Activated CD4-positive, alpha-beta T cell treated with anti-CD3 and anti-CD28 coated beads, Interleukin-2, amount 10 ng/mL, durations not matched to agents 24 days and 14 days (primary cell): ENCODE measurements at regions not wholly inside any gene's neighbourhood (a gene's known extent, or its start where the extent isn't known, plus 50 kb on each side); places are given as distances from the start of the nearest gene placed in this dataset.

Experiments used
- DNase-seq: peaks from one replicate; pipeline ENCODE4 v3.0.0; 2022
- H3K27ac Mint-ChIP-seq: one replicate; pipeline ENCODE4 v1.8.0; 2022; ENCODE audit warnings: mild to moderate bottlenecking, mixed read lengths
- H3K27me3 Mint-ChIP-seq: one replicate; pipeline ENCODE4 v1.8.0; 2022; ENCODE audit warnings: mixed read lengths
- H3K36me3 Mint-ChIP-seq: one replicate; pipeline ENCODE4 v1.8.0; 2022; ENCODE audit warnings: low read depth, mild to moderate bottlenecking, mixed read lengths
- H3K4me1 Mint-ChIP-seq: one replicate; pipeline ENCODE4 v1.8.0; 2021; ENCODE audit warnings: mixed read lengths
- H3K4me3 Mint-ChIP-seq: one replicate; pipeline ENCODE4 v1.8.0; 2022; ENCODE audit warnings: mild to moderate bottlenecking, moderate library complexity, mixed read lengths
- H3K9me3 Mint-ChIP-seq: one replicate; pipeline ENCODE4 v1.8.0; 2021; ENCODE audit warnings: mixed read lengths
- intact Hi-C: fragments of 100-400 bp; cut with micrococcal nuclease; formaldehyde crosslinking; loops from one replicate; pipeline ENCODE4 v1.15.1; 2023

DNA sequence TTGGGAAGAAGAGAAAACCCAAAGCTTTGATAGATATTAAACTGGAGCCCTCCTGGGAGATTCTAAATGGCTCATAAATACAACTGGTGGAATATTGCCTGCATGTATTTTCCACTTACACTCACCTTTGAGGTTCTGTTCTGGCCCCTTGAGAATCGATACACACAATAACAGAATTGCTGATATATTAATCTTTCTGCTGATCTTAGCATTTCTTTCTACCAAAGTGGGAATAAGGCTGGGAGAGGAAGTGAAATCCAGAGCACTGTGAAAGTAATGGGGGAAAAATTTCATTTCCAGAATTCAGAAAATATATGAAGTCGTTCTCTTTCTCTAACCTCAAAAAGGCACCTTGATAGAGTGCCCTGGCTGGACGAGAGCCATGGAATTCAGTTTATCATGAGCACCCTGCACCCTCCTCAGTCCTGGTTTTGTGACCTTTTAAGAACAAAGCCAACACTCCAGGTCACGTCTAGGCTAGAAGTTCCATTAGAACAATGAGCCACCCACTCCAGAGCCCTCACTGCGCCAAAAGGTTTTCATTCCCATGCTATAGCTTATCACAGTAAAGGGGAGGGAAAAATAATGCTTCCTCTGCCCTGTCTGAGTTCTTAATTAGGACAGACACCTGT is 244.5 kb downstream of the CD83 start:
- H3K27me3 Mint-ChIP-seq, result no peaks in the 10 kb centered on the region
- no peak for DNase-seq
- intact Hi-C loops, result no loop called here
- no peak overlapping the region for H3K4me3 Mint-ChIP-seq
- H3K27ac Mint-ChIP-seq, result no peak overlapping the region
- no peaks in the 10 kb centered on the region for H3K9me3 Mint-ChIP-seq
- peaks cover 3% of the 10 kb centered on the region for H3K4me1 Mint-ChIP-seq
- H3K36me3 Mint-ChIP-seq, result no peaks in the 10 kb centered on the region

DNA sequence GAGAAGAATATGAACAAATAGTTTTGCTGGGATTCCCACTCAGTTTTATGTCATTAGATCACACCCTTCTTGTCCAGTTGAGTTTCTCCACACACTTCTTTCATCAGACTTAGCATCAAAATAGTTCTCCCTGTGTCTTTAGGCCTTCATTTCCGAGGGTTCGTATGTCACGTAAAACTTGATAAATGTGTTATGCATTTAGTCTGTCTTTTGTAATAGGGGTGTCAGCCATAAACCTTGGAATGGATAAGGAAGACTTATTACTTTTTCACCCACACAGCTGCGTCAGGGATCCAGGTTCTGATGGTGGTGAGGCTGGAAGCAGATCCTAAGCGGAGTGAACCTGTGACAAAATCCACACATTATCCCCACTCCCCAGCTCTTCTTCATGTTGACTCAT is 246.8 kb downstream of the CD83 start:
- no peaks in the 10 kb centered on the region for H3K9me3 Mint-ChIP-seq
- no peak overlapping the region for H3K4me3 Mint-ChIP-seq
- no peaks in the 10 kb centered on the region for H3K27me3 Mint-ChIP-seq
- DNase-seq, result no peak
- intact Hi-C loops, result no loop called here
- H3K27ac Mint-ChIP-seq, result no peak overlapping the region
- H3K36me3 Mint-ChIP-seq, result no peaks in the 10 kb centered on the region
- peaks cover 5% of the 10 kb centered on the region for H3K4me1 Mint-ChIP-seq

DNA sequence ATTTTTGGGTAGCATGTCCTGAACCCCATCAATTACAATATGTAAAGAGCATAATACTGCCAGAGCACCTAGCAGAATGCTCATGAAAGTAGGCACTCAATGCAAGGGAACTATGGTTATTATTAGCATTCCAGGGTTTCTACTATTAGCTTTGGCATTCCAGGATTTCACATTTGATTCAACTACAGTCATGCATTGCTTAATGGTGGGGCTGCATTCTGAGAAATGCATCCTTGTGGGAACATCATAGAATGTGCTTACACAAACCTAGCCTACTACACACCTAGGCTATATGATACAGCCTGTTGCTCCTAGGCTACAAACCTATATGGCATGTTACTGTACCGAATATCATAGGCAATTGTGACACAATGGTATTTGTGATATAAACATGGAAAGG is 247.8 kb downstream of the CD83 start:
- DNase-seq, result no peak
- intact Hi-C loops, result no loop called here
- H3K4me1 Mint-ChIP-seq, result peaks cover 5% of the 10 kb centered on the region
- H3K27ac Mint-ChIP-seq, result no peak overlapping the region
- no peaks in the 10 kb centered on the region for H3K9me3 Mint-ChIP-seq
- H3K36me3 Mint-ChIP-seq, result no peaks in the 10 kb centered on the region
- H3K4me3 Mint-ChIP-seq, result no peak overlapping the region
- no peaks in the 10 kb centered on the region for H3K27me3 Mint-ChIP-seq

DNA sequence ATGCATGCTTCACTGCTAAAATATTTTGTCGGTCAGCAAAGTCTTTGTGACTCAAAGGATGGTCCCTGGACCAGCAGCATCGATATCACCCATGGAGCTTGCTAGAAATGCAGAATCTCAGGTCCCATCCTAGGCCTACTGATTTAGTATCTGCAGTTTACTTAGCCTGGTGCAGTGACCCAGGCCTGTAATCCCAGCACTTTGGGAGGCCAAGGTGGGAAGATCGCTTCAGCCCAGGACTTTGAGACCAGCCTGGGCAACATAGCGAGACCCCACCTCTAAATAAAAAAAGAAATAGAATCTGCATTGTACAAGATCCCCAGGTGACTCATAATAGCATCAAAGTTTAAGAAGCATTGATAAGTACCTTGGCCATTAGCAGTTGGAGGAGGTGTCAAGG is 248.7 kb downstream of the CD83 start:
- Mint-ChIP-seq H3K27ac (no peak overlapping the region), H3K9me3 (no peaks in the 10 kb centered on the region), H3K4me3 (no peak overlapping the region)

DNA sequence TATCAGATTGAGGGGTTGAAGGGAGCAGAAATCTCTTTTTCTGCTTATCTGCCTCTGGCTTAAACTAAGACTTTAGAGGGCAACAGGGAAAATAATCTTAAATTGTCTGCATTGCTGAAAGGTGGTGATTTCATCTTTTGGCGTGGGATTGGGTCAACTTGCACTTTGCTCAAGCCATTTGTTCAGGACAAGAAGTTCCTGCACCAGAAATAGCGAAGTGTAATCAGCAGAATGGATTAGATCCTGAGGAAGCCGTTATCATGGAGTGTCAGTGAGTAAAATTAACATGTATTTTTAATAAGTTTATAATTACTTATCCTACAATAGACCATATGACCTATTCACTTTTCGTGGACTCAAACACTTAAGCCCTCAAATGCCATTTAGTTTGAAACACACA is 249.3 kb downstream of the CD83 start:
- Mint-ChIP-seq H3K36me3 (no peaks in the 10 kb centered on the region), H3K4me3 (no peak overlapping the region), H3K9me3 (no peaks in the 10 kb centered on the region), H3K27ac (no peak overlapping the region), H3K27me3 (no peaks in the 10 kb centered on the region), H3K4me1 (peaks cover 8% of the 10 kb centered on the region)
- intact Hi-C loops, result no loop called here
- DNase-seq, result no peak

More for the DNA sequence above, 248.7 kb downstream of the CD83 start:
- no peaks in the 10 kb centered on the region for H3K36me3 Mint-ChIP-seq
- intact Hi-C loops, result no loop called here
- H3K4me1 Mint-ChIP-seq, result peaks cover 6% of the 10 kb centered on the region
- H3K27me3 Mint-ChIP-seq, result no peaks in the 10 kb centered on the region
- no peak for DNase-seq

DNA sequence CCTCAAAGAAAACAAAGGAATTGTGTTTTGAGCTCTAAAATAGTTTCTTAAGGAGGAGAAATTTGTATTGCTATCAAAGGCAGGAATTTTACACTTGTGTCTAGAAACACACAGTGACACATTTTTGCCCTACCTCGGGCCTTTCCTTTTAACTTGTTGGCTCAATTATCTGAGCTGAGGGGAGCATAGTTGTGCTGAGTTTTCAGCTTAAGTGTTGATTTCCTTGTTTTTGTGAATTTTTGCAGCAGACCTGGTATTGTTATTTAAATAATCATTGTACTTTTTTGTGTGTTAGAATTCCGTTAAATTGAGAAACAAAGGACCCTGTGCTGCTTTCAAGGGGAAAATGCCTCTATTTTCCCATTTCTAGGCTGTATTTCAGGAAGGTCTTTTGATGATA is 249.7 kb downstream of the CD83 start:
- intact Hi-C loops, result no loop called here
- H3K27me3 Mint-ChIP-seq, result no peaks in the 10 kb centered on the region
- H3K4me3 Mint-ChIP-seq, result no peak overlapping the region

DNA sequence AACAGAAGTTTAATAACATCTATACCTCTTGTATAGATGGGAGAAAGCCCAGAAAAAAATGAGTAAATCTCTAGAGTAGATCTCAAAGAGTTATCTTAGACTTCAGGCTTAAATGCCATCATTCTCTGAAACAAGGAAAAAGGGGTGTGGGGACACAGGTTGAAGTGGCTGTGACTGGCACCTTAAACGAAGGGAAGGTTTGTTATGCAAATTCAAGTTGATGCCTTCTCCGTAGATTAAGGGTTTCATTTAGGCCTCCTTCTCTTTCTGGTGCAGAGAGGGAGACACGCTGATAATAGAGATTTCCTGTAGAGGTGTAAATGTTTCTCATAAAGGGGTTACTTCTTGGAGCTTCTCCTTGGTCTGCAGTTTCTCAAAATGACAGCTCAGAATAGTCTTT is 252.1 kb downstream of the CD83 start:
- DNase-seq, result no peak
- intact Hi-C loops, result no loop called here

More for the DNA sequence above, 249.7 kb downstream of the CD83 start:
- DNase-seq, result no peak
- H3K4me1 Mint-ChIP-seq, result peaks cover 8% of the 10 kb centered on the region
- H3K9me3 Mint-ChIP-seq, result no peaks in the 10 kb centered on the region
- H3K27ac Mint-ChIP-seq, result no peak overlapping the region
- H3K36me3 Mint-ChIP-seq, result no peaks in the 10 kb centered on the region

DNA sequence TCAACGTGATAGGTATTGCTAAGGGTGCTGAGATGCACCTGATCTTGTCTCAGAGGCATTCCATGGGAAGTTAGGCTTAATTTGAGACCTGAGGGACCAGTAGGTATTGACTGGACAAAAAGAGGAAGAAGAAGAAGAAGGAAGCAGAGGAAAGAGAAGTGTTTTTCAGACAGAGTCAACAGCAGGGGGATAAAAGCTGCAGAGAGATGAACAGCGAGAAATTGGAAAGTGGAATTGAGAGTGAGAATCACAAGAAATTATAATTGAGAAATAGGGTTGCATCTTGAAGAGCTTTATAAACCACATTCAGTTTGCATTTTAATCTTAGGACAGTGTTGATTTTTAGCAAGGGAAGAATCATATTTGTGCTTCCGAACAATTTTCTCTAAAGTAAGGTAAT is 254.0 kb downstream of the CD83 start:
- H3K27ac Mint-ChIP-seq, result no peak overlapping the region
- intact Hi-C loops, result no loop called here

More for the DNA sequence above, 252.1 kb downstream of the CD83 start:
- Mint-ChIP-seq H3K36me3 (no peaks in the 10 kb centered on the region), H3K27me3 (no peaks in the 10 kb centered on the region), H3K4me3 (no peak overlapping the region), H3K27ac (no peak overlapping the region), H3K4me1 (peaks cover 9% of the 10 kb centered on the region), H3K9me3 (no peaks in the 10 kb centered on the region)

DNA sequence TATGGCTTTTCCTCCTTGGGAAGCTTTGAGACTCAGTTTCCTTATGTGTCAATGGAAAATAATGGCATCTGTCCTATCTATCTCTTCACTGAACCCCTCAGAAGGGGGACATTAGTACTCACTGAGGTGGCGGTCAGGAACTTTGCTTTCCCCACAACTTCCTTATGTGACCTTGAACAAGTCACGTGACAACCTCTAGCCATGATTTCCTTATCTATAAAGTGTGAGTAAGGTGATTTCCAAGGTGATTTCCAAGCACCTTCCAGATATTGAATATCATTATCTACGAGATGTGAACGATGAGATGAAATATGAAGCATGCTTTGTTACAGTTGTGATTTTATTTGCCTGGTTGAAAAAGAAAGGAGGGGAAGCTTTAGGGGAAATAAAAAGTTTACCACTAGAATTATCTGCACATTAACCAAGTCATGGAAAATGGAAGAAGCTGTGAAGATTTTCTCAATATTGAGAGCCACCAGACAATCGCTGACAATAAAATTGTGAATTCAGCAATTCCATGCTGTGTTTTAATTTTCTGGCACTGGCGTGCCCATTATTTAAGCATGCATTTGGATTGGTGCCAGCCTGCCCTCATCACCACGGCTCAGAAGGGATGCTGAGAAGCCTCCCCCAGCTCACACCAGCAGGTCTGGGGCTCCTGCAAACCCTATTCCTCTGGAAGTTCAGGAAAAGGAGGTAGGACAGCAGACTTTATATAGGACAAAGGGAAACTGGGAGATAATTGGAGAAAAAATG is 255.3 kb downstream of the CD83 start:
- no peak for DNase-seq
- H3K9me3 Mint-ChIP-seq, result peaks cover 4% of the 10 kb centered on the region
- H3K27me3 Mint-ChIP-seq, result peaks cover 3% of the 10 kb centered on the region
- peaks cover 16% of the 10 kb centered on the region for H3K4me1 Mint-ChIP-seq
- H3K4me3 Mint-ChIP-seq, result no peak overlapping the region
- intact Hi-C loops, result no loop called here
- no peaks in the 10 kb centered on the region for H3K36me3 Mint-ChIP-seq
- H3K27ac Mint-ChIP-seq, result no peak overlapping the region

More for the DNA sequence above, 254.0 kb downstream of the CD83 start:
- no peaks in the 10 kb centered on the region for H3K36me3 Mint-ChIP-seq
- H3K9me3 Mint-ChIP-seq, result no peaks in the 10 kb centered on the region
- no peak for DNase-seq
- no peak overlapping the region for H3K4me3 Mint-ChIP-seq
- peaks cover 3% of the 10 kb centered on the region for H3K27me3 Mint-ChIP-seq
- peaks cover 16% of the 10 kb centered on the region for H3K4me1 Mint-ChIP-seq

DNA sequence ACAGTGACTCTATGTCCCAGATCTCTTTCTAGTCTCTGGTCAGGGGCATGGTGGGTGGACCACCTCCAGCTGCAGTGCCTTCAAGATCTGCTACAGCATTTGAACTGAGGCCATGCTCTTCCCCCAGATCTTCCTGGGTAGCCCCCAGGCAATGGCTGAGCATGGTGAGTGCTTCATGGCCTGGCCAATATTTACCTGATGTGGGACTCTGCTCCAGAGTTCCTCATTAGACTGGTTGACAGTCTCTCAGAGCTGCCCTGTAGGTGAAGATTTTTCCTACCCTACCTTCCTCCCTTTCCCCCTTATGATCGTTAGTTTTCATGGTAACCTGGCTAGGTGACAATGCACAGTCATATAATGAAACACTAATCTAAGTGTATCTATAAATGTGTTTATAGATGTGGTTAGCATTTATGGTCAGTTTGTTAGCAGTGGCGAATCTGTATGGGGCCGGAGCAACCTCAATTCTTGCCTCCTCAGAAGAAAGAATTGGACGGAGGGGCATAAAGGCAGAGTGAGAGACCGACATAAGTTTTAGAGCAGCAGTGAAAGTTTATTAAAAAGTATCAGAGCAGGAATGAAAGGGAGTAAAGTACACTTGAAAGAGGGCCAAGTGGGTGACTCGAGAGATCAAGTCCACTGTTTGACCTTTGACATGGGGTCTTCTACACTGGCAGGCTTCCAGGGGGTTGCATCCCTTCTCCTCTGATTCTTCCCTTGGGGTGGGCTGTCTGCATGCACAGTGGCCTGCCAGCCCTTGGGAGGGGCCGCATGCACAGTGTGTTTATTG is 256.3 kb downstream of the CD83 start:
- H3K4me1 Mint-ChIP-seq, result peaks cover 16% of the 10 kb centered on the region
- peaks cover 2% of the 10 kb centered on the region for H3K36me3 Mint-ChIP-seq
- H3K27me3 Mint-ChIP-seq, result peaks cover 3% of the 10 kb centered on the region
- intact Hi-C loops, result no loop called here
- DNase-seq, result no peak
- no peak overlapping the region for H3K27ac Mint-ChIP-seq
- peaks cover 4% of the 10 kb centered on the region for H3K9me3 Mint-ChIP-seq
- H3K4me3 Mint-ChIP-seq, result no peak overlapping the region

DNA sequence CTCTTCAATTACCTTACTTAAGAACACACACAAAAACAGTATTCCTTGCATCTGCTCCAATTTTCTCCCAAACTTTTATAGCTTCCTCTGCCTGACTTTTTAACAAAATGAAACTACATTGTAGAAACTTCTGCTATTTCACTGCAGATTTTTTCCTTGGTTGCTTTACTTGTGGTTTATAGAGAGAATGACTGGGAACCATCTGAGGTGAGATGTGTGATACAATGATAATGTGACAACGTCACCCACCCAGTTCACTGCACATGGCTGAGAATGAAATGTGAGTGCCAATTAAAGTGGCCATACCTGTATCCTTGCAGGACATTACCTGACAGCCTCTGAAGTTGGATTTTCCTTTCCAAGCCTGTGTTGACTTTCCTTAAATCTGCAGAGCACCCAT is 258.4 kb downstream of the CD83 start:
- Mint-ChIP-seq H3K36me3 (peaks cover 2% of the 10 kb centered on the region), H3K27ac (no peak overlapping the region), H3K4me3 (no peak overlapping the region), H3K27me3 (peaks cover 3% of the 10 kb centered on the region), H3K9me3 (peaks cover 9% of the 10 kb centered on the region), H3K4me1 (peaks cover 28% of the 10 kb centered on the region)
- intact Hi-C loops, result loop anchor here (5.0 kb wide), 1 partner anchor 76 kb away; no protein-coding TSS in a partner anchor
- DNase-seq, result no peak

DNA sequence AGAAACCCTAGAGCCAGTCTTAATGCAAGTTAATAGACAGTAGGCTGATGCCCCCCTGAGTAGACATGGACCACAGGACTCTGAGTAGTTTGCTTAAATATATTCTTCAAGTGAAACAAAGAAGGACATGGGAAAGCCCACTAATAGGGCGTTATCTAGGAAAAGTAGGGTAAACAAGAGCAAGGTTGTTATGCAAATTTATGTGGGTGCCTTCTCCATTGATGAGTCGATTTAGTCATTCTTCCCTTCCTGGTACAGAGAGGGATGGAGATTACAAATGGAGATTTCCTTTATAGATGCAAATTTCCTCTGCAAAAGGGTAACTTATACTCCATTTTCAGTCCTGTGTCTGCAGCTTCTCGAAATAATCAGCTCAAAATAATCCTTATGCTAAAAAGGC is 262.0 kb downstream of the CD83 start:
- peaks cover 39% of the 10 kb centered on the region for H3K4me1 Mint-ChIP-seq
- no peak overlapping the region for H3K27ac Mint-ChIP-seq
- intact Hi-C loops, result loop anchor here (5.0 kb wide), 1 partner anchor 73 kb away; no protein-coding TSS in a partner anchor
- DNase-seq, result no peak
- peaks cover 10% of the 10 kb centered on the region for H3K9me3 Mint-ChIP-seq
- H3K36me3 Mint-ChIP-seq, result peaks cover 2% of the 10 kb centered on the region
- peaks cover 3% of the 10 kb centered on the region for H3K27me3 Mint-ChIP-seq
- H3K4me3 Mint-ChIP-seq, result no peak overlapping the region

DNA sequence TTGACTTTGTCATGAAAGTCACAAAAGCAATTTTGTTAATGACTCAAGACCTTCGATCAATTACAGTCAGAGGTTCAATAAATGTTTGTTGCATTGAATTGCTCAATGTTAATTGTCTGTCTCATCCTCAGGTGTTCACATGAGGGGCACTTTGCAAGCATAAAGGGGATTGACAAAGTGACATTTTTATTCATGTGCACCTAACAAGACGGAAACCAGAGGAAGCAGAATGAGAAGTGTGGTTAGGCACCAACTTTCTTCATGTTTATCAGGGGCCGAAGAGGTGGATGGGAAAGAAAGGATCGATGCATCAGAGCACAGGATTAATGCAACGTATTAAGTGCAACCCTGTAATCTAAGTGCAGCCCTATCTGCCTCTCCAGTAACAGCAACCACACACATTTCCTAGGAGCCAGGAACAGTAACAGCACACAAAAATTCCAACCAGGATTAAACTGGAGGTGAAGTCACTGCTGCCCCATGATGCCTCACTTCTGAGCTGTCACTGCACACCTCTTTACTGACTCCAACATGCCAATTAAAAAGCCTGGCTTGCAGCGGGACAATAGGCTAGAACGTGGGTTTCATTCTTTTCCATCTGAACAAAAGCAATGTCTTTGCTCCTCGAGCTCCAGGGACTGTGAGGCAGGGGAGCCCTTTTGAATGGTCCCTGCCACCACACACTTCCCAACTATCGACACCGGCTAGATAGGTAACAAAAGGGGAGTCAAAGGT is 262.7 kb downstream of the CD83 start:
- Mint-ChIP-seq H3K4me3 (no peak overlapping the region), H3K36me3 (peaks cover 2% of the 10 kb centered on the region), H3K27me3 (peaks cover 2% of the 10 kb centered on the region), H3K9me3 (peaks cover 10% of the 10 kb centered on the region), H3K4me1 (peaks cover 39% of the 10 kb centered on the region), H3K27ac (no peak overlapping the region)
- intact Hi-C loops, result no loop called here
- DNase-seq, result no peak
